OCI-LY7 (cell line): ENCODE measurements at regions not wholly inside any gene's neighbourhood (a gene's known extent, or its start where the extent isn't known, plus 50 kb on each side); places are given as distances from the start of the nearest gene placed in this dataset.

Source experiments
- EZH2phosphoT487 ChIP-seq: fragments of 200-600 bp; sonication (generic); IDR thresholded peaks from 2 replicates; pipeline ENCODE4 v1.6.1; 2018; ENCODE audit warnings: low read depth, borderline replicate concordance, mild to moderate bottlenecking, mixed run types, antibody characterized with exemption, low read length, moderate library complexity, mixed read lengths
- TF ChIP-seq, protein P1 (sequence below): fragments of 200-600 bp; sonication (generic); conservative IDR thresholded peaks from 2 replicates; pipeline ENCODE4 v1.5.1; 2014; ENCODE audit warnings: mild to moderate bottlenecking, antibody characterized with exemption, low read length, moderate library complexity, mixed read lengths

- TF ChIP-seq, protein P1, sequence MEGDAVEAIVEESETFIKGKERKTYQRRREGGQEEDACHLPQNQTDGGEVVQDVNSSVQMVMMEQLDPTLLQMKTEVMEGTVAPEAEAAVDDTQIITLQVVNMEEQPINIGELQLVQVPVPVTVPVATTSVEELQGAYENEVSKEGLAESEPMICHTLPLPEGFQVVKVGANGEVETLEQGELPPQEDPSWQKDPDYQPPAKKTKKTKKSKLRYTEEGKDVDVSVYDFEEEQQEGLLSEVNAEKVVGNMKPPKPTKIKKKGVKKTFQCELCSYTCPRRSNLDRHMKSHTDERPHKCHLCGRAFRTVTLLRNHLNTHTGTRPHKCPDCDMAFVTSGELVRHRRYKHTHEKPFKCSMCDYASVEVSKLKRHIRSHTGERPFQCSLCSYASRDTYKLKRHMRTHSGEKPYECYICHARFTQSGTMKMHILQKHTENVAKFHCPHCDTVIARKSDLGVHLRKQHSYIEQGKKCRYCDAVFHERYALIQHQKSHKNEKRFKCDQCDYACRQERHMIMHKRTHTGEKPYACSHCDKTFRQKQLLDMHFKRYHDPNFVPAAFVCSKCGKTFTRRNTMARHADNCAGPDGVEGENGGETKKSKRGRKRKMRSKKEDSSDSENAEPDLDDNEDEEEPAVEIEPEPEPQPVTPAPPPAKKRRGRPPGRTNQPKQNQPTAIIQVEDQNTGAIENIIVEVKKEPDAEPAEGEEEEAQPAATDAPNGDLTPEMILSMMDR: peak; percentile 84
- TF ChIP-seq EZH2phosphoT487: no peak
These were observed 95.5 kb upstream of the ETV6 start for GRCh38 chr12:11553871-11554533.
